BLaER1 (cell line): ENCODE measurements at regions not wholly inside any gene's neighbourhood (a gene's known extent, or its start where the extent isn't known, plus 50 kb on each side); places are given as distances from the start of the nearest gene placed in this dataset.
"Not testable (repeated sequence)": the region's sequence is repeated elsewhere in the genome, so short reads cannot be mapped to it uniquely, and the experiment has no call there.

Experiments
- H3K27ac ChIP-seq: shearing (Covaris generic); formaldehyde crosslinking; 2 replicates; pipeline ENCODE4 v1.8.1; 2022
- H3K27me3 ChIP-seq: shearing (Covaris generic); formaldehyde crosslinking; 2 replicates; pipeline ENCODE4 v1.8.1; 2022
- H3K36me3 ChIP-seq: shearing (Covaris generic); formaldehyde crosslinking; 2 replicates; pipeline ENCODE4 v1.8.1; 2022
- H3K4me1 ChIP-seq: shearing (Covaris generic); formaldehyde crosslinking; 2 replicates; pipeline ENCODE4 v1.8.1; 2022
- H3K4me2 ChIP-seq: shearing (Covaris generic); formaldehyde crosslinking; 2 replicates; pipeline ENCODE4 v1.8.1; 2022
- H3K4me3 ChIP-seq: shearing (Covaris generic); formaldehyde crosslinking; 2 replicates; pipeline ENCODE4 v1.8.1; 2022
- H3K9ac ChIP-seq: shearing (Covaris generic); formaldehyde crosslinking; 2 replicates; pipeline ENCODE4 v1.8.1; 2022
- H3K9me3 ChIP-seq: shearing (Covaris generic); formaldehyde crosslinking; 2 replicates; pipeline ENCODE4 v1.8.1; 2022
- H4K20me1 ChIP-seq: shearing (Covaris generic); formaldehyde crosslinking; 2 replicates; pipeline ENCODE4 v1.8.1; 2022
- Cebpa-rat ChIP-seq: shearing (Covaris generic); IDR thresholded peaks from 2 replicates; pipeline ENCODE4 v1.8.1; 2022

DNA sequence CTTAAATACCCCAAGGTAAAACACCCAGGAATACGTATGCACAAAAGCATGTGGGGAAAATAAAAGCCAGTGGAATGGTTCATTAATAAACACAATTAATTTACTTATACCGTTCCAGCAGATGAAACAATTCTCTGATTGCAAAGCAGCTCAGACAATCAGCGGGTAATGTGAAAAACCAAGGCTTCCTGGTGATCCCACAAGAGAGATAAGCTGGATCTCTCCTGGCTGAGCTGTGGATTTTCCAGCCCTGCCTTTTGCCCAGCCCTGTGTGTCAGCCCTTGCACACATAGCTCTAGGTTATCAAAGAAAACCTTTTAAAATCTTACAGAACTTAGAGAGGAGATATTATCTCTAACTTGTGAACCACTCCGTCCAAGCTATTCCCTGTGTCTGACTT is 1010.7 kb upstream of the AUTS2 start:
- Histone ChIP-seq H3K4me2 (no peak overlapping the region), H3K4me3 (no peak overlapping the region), H3K36me3 (no peaks in the 10 kb centered on the region), H3K4me1 (no peaks in the 10 kb centered on the region), H3K9me3 (0 out of 2 replicates have a peak, but pooled peaks cover 7% of the 10 kb centered on the region), H3K27ac (no peak overlapping the region), H3K9ac (no peak overlapping the region), H4K20me1 (no peaks in the 10 kb centered on the region), H3K27me3 (no peaks in the 10 kb centered on the region)
- TF ChIP-seq Cebpa-rat, result no peak

DNA sequence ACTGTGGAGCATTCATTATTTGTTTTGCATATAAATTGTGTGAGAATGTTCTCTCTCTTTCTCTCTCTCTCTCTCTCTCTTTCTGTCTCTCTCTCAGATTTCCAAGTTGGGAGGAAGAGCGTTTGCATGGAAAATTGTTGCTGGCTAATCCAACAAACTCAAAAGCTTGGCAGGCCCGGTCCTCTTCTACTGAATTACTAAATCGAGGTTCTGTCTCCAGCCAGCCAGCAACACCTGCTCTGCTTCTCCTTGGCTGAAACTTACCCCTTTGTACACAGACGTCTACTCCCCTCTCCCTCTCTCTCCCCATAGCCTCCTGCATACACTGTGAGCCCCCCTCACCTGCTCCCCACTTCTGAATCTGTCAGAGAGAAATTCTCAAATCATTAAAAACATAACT is 996.4 kb upstream of the AUTS2 start:
- no peak overlapping the region for H3K27ac ChIP-seq
- no peak overlapping the region for H3K9ac ChIP-seq
- H3K4me3 ChIP-seq, result no peak overlapping the region
- H3K36me3 ChIP-seq, result no peaks in the 10 kb centered on the region
- H3K9me3 ChIP-seq, result peaks cover 9% of the 10 kb centered on the region
- no peaks in the 10 kb centered on the region for H3K27me3 ChIP-seq
- H3K4me2 ChIP-seq, result no peak overlapping the region
- no peak for TF ChIP-seq Cebpa-rat
- H3K4me1 ChIP-seq, result no peaks in the 10 kb centered on the region
- no peaks in the 10 kb centered on the region for H4K20me1 ChIP-seq

DNA sequence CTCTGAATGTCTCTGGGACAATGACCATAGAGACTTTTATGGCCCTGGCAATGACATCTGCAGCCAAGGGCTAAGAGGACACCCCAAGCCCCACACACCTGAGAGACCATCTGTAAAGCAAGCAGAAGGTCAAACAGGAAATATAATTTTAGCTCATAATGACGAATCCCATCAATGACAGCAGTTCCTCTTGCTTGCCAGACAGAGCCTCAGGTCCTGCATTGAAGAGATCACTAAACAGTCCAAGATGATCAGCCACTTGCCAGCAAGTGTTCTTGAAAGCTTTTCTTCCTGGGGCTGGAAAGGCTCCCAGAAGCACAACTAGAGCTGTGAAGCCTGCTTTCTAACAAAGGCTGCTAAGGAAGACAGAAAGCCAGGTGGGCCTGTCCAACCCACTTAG is 993.7 kb upstream of the AUTS2 start:
- H3K4me3 ChIP-seq, result no peak overlapping the region
- H3K4me1 ChIP-seq, result no peaks in the 10 kb centered on the region
- no peaks in the 10 kb centered on the region for H3K27me3 ChIP-seq
- no peak overlapping the region for H3K9ac ChIP-seq
- H3K4me2 ChIP-seq, result no peak overlapping the region
- H3K9me3 ChIP-seq, result peaks cover 33% of the 10 kb centered on the region
- TF ChIP-seq Cebpa-rat, result no peak
- H4K20me1 ChIP-seq, result no peaks in the 10 kb centered on the region
- no peaks in the 10 kb centered on the region for H3K36me3 ChIP-seq
- no peak overlapping the region for H3K27ac ChIP-seq

DNA sequence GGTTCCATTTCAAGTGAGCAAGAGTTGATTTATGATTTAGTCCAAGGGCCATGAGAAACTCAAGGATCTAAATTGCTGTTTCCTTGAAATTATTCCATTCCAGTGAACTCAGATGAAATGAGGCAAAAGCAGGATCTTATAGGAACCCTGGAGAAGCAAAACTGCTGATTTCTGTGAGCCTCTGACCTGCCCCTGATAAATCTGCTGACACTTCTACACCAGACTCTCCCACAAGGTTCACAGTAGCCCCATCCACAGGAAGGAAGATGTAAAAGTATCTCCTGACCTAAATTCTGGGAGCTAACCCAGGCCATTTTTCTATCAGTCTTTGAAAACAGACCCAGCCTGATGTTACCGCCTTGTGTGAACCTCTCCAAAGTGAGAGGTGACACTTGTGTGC is 987.6 kb upstream of the AUTS2 start:
- H3K9me3 ChIP-seq, result peaks cover 46% of the 10 kb centered on the region
- H3K9ac ChIP-seq, result no peak overlapping the region
- no peak overlapping the region for H3K27ac ChIP-seq
- H4K20me1 ChIP-seq, result no peaks in the 10 kb centered on the region
- H3K36me3 ChIP-seq, result no peaks in the 10 kb centered on the region
- TF ChIP-seq Cebpa-rat, result no peak
- no peaks in the 10 kb centered on the region for H3K4me1 ChIP-seq
- no peaks in the 10 kb centered on the region for H3K27me3 ChIP-seq
- H3K4me2 ChIP-seq, result no peak overlapping the region
- H3K4me3 ChIP-seq, result no peak overlapping the region

DNA sequence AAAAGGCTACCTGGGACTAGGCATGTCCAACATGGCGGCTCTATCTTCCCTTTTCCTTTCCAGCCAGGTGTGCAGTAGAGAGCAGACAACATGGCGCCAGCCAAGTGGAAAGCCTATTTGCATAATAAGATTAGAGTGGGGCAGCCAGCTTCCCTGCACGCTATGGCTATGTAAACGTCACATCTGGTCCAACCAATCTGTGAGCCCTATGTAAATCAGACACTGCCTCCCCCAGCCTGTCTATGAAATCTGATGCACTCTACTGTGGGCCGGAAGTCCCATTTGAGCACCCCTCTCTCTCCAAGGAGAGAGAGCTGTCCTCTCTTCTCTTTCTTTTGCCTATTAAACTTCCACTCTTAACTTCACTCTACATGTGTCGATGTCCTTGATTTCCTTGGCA is 984.9 kb upstream of the AUTS2 start:
- Histone ChIP-seq H4K20me1 (no peaks in the 10 kb centered on the region), H3K9me3 (peaks cover 38% of the 10 kb centered on the region), H3K4me3 (no peak overlapping the region), H3K36me3 (no peaks in the 10 kb centered on the region), H3K9ac (no peak overlapping the region), H3K27ac (no peak overlapping the region), H3K27me3 (no peaks in the 10 kb centered on the region), H3K4me2 (no peak overlapping the region), H3K4me1 (no peaks in the 10 kb centered on the region)
- no peak for TF ChIP-seq Cebpa-rat

DNA sequence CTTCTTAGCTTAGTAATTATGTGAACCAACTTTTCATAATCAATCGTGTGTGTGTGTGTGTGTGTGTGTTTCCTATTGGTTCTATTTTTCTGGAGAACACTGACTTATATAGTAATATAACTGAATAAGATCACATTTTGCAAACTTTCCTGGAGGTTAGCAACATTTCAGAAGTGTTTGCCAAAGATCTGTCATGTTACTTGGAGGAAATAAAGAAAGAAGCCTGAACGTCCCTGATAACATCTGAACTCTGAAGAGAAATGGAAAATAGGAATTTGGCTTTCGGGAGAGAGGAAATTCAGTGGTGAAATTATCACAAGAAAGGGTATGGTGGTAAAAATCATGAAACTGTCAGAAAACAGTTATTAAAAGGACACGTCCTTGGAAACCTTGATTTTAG is 984.4 kb upstream of the AUTS2 start:
- TF ChIP-seq Cebpa-rat, result no peak
- Histone ChIP-seq H3K9me3 (peaks cover 33% of the 10 kb centered on the region), H3K4me2 (no peak overlapping the region), H3K36me3 (no peaks in the 10 kb centered on the region), H3K27me3 (no peaks in the 10 kb centered on the region), H4K20me1 (no peaks in the 10 kb centered on the region), H3K4me1 (no peaks in the 10 kb centered on the region), H3K27ac (no peak overlapping the region), H3K9ac (no peak overlapping the region), H3K4me3 (no peak overlapping the region)

DNA sequence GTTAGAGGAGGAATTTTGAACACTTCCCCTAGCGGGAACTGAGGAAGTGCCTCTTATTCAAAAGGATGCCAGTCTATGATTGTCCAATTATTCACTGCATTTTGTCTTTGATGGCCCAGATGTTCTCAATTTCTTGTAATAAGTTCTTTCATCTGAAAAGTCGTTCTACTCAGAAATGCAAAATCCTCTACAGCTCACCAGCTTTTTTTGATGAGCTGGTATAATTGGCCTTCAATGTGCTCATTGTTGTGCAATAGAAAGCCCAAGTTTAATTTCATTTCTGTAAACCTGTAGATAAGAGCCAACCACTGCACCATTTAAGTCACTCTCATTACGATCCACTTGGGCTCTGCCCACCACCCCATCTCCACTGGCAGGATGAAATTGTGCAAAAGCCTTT is 978.7 kb upstream of the AUTS2 start:
- H3K36me3 ChIP-seq, result no peaks in the 10 kb centered on the region

DNA sequence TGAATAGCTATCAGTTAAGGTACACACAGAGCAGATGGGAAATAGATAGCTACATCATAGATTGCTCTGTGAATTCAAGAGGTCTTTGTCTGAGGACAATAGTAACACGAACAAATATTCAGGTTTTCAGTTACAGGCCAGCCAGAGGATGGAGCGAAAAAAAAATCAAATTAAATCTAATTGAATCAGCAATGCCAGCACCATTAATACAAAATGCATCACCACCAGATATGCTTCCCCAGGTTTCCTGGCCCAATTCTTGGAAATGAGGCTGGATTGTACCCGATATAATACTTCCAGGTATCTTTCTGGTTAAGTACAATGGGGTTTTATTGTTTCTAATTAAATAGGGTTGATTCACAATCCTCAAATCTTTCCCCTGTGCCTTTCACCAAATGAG is 975.8 kb upstream of the AUTS2 start:
- no peak overlapping the region for H3K9ac ChIP-seq
- TF ChIP-seq Cebpa-rat, result no peak
- no peaks in the 10 kb centered on the region for H3K27me3 ChIP-seq
- no peak overlapping the region for H3K4me2 ChIP-seq
- H3K4me1 ChIP-seq, result no peaks in the 10 kb centered on the region
- no peaks in the 10 kb centered on the region for H4K20me1 ChIP-seq
- peaks cover 5% of the 10 kb centered on the region; the same call in 1 of the 2 replicates for H3K9me3 ChIP-seq
- no peaks in the 10 kb centered on the region for H3K36me3 ChIP-seq
- no peak overlapping the region for H3K4me3 ChIP-seq
- no peak overlapping the region for H3K27ac ChIP-seq

More for the DNA sequence above, 978.7 kb upstream of the AUTS2 start:
- H3K4me3 ChIP-seq, result no peak overlapping the region
- no peaks in the 10 kb centered on the region for H4K20me1 ChIP-seq
- H3K4me1 ChIP-seq, result no peaks in the 10 kb centered on the region
- H3K9ac ChIP-seq, result no peak overlapping the region
- H3K27ac ChIP-seq, result no peak overlapping the region
- no peak for TF ChIP-seq Cebpa-rat
- no peak overlapping the region for H3K4me2 ChIP-seq
- H3K9me3 ChIP-seq, result peaks cover 16% of the 10 kb centered on the region; the same call in 1 of the 2 replicates
- no peaks in the 10 kb centered on the region for H3K27me3 ChIP-seq

DNA sequence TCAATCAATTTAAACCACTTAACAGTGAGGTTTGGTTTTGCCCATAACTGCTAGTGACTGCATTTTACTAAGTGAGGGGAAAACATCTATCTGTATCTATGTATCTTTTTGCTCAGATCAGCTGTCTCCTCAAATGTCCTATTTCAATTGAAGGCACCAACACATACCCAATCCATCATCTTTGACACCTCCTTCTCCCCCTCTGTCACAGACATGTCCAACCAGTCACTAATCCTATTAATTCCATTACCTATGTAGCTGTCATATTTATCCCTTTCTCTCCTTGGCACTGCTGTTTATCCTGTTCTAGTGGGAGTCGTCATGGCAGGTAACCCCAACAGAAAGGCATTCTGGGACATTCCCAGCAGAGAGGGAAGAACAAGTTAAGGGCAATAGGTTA is 975.2 kb upstream of the AUTS2 start:
- no peak overlapping the region for H3K4me3 ChIP-seq
- no peak overlapping the region for H3K27ac ChIP-seq
- no peaks in the 10 kb centered on the region for H3K27me3 ChIP-seq
- no peak overlapping the region for H3K4me2 ChIP-seq
- H3K9me3 ChIP-seq, result 0 out of 2 replicates have a peak, but pooled peaks cover under 1% of the 10 kb centered on the region
- no peaks in the 10 kb centered on the region for H3K4me1 ChIP-seq
- no peak for TF ChIP-seq Cebpa-rat
- no peaks in the 10 kb centered on the region for H3K36me3 ChIP-seq
- H4K20me1 ChIP-seq, result no peaks in the 10 kb centered on the region
- H3K9ac ChIP-seq, result no peak overlapping the region

DNA sequence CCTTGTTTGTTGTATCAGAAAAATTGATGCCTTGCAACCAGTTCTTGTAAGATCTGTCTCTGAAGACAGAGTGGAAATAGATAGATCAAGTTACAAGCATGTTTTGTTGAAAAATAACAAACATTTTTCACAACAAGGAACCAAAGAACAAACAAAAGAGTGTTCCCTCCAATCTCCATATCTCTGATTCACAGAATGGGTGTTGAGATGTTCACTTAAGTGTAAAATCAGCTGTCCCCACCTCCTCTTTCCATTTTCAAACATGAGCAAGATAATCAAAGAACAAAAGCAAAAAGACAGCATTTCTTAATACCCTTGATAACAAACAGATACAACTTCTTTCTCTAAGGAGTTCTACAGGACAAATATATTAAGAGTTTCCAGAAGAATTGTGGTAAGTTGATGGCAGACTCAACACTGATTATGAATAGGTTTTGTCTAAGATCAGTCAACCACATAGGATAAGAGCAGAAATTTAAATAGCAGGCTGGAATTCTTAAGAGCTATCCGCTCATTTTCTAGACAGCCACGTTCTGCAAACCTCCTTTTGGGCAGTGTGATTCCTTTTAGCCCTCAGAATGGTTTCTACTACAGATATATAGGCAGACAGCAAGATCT is 970.9 kb upstream of the AUTS2 start:
- Histone ChIP-seq H3K4me1 (no peaks in the 10 kb centered on the region), H3K27ac (no peak overlapping the region), H3K9me3 (no peaks in the 10 kb centered on the region; the same call in 1 of the 2 replicates), H3K4me2 (no peak overlapping the region), H3K9ac (no peak overlapping the region), H3K4me3 (no peak overlapping the region), H3K27me3 (no peaks in the 10 kb centered on the region), H4K20me1 (no peaks in the 10 kb centered on the region), H3K36me3 (no peaks in the 10 kb centered on the region)
- TF ChIP-seq Cebpa-rat, result no peak

DNA sequence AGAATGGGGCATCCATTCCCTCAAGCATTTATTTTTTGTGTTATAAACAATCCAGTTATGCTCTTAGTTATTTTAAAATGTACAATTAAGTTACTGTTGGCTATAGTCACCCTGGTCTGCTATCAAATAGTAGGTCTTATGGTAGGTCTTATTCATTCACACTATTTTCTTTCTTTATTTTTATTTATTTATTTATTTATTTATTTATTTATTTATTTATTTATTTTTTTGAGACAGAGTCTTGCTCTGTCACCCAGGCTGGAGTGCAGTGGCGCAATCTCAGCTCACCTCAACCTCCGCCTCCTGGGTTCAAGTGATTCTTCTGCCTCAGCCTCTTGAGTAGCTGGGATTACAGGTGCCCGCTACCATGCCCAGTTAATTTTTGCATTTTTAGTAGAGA is 967.4 kb upstream of the AUTS2 start:
- not testable (repeated sequence) for H3K9ac ChIP-seq, H3K27ac ChIP-seq, H3K27me3 ChIP-seq, H3K9me3 ChIP-seq, H3K4me1 ChIP-seq, H4K20me1 ChIP-seq, H3K36me3 ChIP-seq, H3K4me2 ChIP-seq, H3K4me3 ChIP-seq
